ENCODE measurements at regions not wholly inside any gene's neighbourhood (a gene's known extent, or its start where the extent isn't known, plus 50 kb on each side); places are given as distances from the start of the nearest gene placed in this dataset.

GRCh38 chr2:120955427-120955826 is 219.8 kb downstream of the GLI2 start:
- ChIA-PET POLR2A (no interaction called here), RAD21 (ENCODE audit: unreplicated experiment) (no interaction called here), SMC1A (ENCODE audit: uncharacterized antibody, unreplicated experiment) (no interaction called here), CTCF (interaction anchor here (0.7 kb wide), 1 partner anchor 28 kb away, joined by 5 read pairs; no protein-coding TSS in a partner anchor)
- ATAC-seq (no peak), DNase-seq (ENCODE audit: low read depth, low spot score) (no peak), FAIRE-seq (no peak)
- H3K27ac ChIP-seq (ENCODE audit: control insufficient read depth, insufficient read depth) = no peak overlapping the region
- H3K9ac ChIP-seq (ENCODE audit: control insufficient read depth, insufficient read depth, low read length) = no peak overlapping the region
- no peaks in the 10 kb centered on the region for H3K4me1 ChIP-seq (ENCODE audit: control insufficient read depth, insufficient read depth, low read length)
- in situ Hi-C loops (cut with MboI) (no loop called here), intact Hi-C loops (cut with micrococcal nuclease; ENCODE audit: unreplicated experiment) (no loop called here)
- no peaks in the 10 kb centered on the region; the same call in 1 of the 2 replicates for H4K20me1 ChIP-seq (ENCODE audit: control insufficient read depth, insufficient read depth)
- no peak overlapping the region for H3K4me3 ChIP-seq
- no peak overlapping the region for H2AFZ ChIP-seq (ENCODE audit: control insufficient read depth, low read depth, low read length)
- no peaks in the 10 kb centered on the region for H3K36me3 ChIP-seq (ENCODE audit: control insufficient read depth in 2 of 2, insufficient read depth in 2 of 2, low read length in 1 of 2)
- H3K79me2 ChIP-seq (ENCODE audit: control insufficient read depth, insufficient read depth, low read length) = no peaks in the 10 kb centered on the region
- no peak overlapping the region for H3K4me2 ChIP-seq (ENCODE audit: control insufficient read depth, insufficient read depth)
- no peaks in the 10 kb centered on the region for H3K9me3 ChIP-seq (replicated peaks; ENCODE audit: control insufficient read depth, insufficient read depth, low read length)
- BruUV-seq (replicated peaks) = no TSS peak
- WGBS (ENCODE audit: insufficient coverage, insufficient replicate concordance, low lambda C conversion rate, missing lambda C conversion rate) = 3% methylated on average over 8 of the region's 8 CpGs
- TF ChIP-seq RFX5 (IDR thresholded peaks at IDR 0.05; ENCODE audit: low read depth, low read length) (no peak), E4F1 (IDR thresholded peaks at IDR 0.05; ENCODE audit: borderline replicate concordance, partially characterized antibody) (no peak), BCL3 (IDR thresholded peaks at IDR 0.05; ENCODE audit: borderline replicate concordance, insufficient read depth, low read depth, low read length, poor library complexity, severe bottlenecking) (no peak), CHD4 (IDR thresholded peaks at IDR 0.05) (no peak), PAX8 (IDR thresholded peaks at IDR 0.05) (no peak), RAD21 (IDR thresholded peaks at IDR 0.05; ENCODE audit: insufficient read depth, low read depth, low read length) (no peak), TAF1 (IDR thresholded peaks at IDR 0.05; ENCODE audit: borderline replicate concordance, low read depth, low read length) (no peak)
- H3K27me3 ChIP-seq (replicated peaks in 1 of 2; ENCODE audit: control insufficient read depth in 2 of 2, insufficient read depth in 2 of 2, low read length in 1 of 2) = peaks cover 0 to 2% of the 10 kb centered on the region in 2 experiments; a peak in 2 of 4 replicates
